ENCODE measurements at regions not wholly inside any gene's neighbourhood (a gene's known extent, or its start where the extent isn't known, plus 50 kb on each side); places are given as distances from the start of the nearest gene placed in this dataset.

- no peak overlapping the region for H3K27ac ChIP-seq
- intact Hi-C loops (cut with DNase I), result no loop called here
- no peaks in the 10 kb centered on the region for H3K36me3 ChIP-seq
- peaks cover 7% of the 10 kb centered on the region for H3K9me3 ChIP-seq
- ATAC-seq, result no peak
- H3K27me3 ChIP-seq (ENCODE audit: low read depth), result no peaks in the 10 kb centered on the region
- DNase-seq, result no peak
- H3K4me3 ChIP-seq, result no peak overlapping the region
- TF ChIP-seq CTCF (IDR thresholded peaks at IDR 0.05), result no peak
- H3K4me1 ChIP-seq, result no peaks in the 10 kb centered on the region
Observed at GRCh38 chr3:72196377-72196929, 411.5 kb upstream of the PROK2 start.

- no peak for DNase-seq
- Histone ChIP-seq H3K9me3 (peaks cover 7% of the 10 kb centered on the region), H3K36me3 (no peaks in the 10 kb centered on the region), H3K4me1 (no peaks in the 10 kb centered on the region), H3K4me3 (no peak overlapping the region), H3K27me3 (ENCODE audit: low read depth) (no peaks in the 10 kb centered on the region), H3K27ac (no peak overlapping the region)
- intact Hi-C loops (cut with DNase I), result no loop called here
- no peak for ATAC-seq
- no peak for TF ChIP-seq CTCF (IDR thresholded peaks at IDR 0.05)
Observed at GRCh38 chr3:72195895-72196294, 410.9 kb upstream of the PROK2 start.

- no peaks in the 10 kb centered on the region for H3K36me3 ChIP-seq
- no peak overlapping the region for H3K27ac ChIP-seq
- no peak overlapping the region for H3K4me3 ChIP-seq
- no peaks in the 10 kb centered on the region for H3K4me1 ChIP-seq
- DNase-seq (no peak), ATAC-seq (no peak)
- intact Hi-C loops (cut with DNase I), result no loop called here
- H3K9me3 ChIP-seq, result no peaks in the 10 kb centered on the region
- no peak for TF ChIP-seq CTCF (IDR thresholded peaks at IDR 0.05)
- no peaks in the 10 kb centered on the region for H3K27me3 ChIP-seq (ENCODE audit: low read depth)
Observed at GRCh38 chr3:72194458-72194857, 409.5 kb upstream of the PROK2 start.

- no peaks in the 10 kb centered on the region for H3K4me1 ChIP-seq
- no peak for ATAC-seq
- no peak for DNase-seq
- intact Hi-C loops (cut with DNase I), result no loop called here
- no peak overlapping the region for H3K4me3 ChIP-seq
- H3K9me3 ChIP-seq, result no peaks in the 10 kb centered on the region
- H3K36me3 ChIP-seq, result no peaks in the 10 kb centered on the region
- no peaks in the 10 kb centered on the region for H3K27me3 ChIP-seq (ENCODE audit: low read depth)
- H3K27ac ChIP-seq, result no peak overlapping the region
- no peak for TF ChIP-seq CTCF (IDR thresholded peaks at IDR 0.05)
Observed at GRCh38 chr3:72193771-72194430, 409.0 kb upstream of the PROK2 start.

- DNase-seq, result no peak
- Histone ChIP-seq H3K4me3 (no peak overlapping the region), H3K4me1 (no peaks in the 10 kb centered on the region), H3K9me3 (no peaks in the 10 kb centered on the region), H3K27ac (no peak overlapping the region), H3K36me3 (no peaks in the 10 kb centered on the region), H3K27me3 (ENCODE audit: low read depth) (no peaks in the 10 kb centered on the region)
- no peak for ATAC-seq
- intact Hi-C loops (cut with DNase I), result no loop called here
- no peak for TF ChIP-seq CTCF (IDR thresholded peaks at IDR 0.05)
Observed at GRCh38 chr3:72192572-72192971, 407.6 kb upstream of the PROK2 start.
